IPS DF 6.9 (cell line): ENCODE measurements at regions not wholly inside any gene's neighbourhood (a gene's known extent, or its start where the extent isn't known, plus 50 kb on each side); places are given as distances from the start of the nearest gene placed in this dataset.

Experiments used
- DNase-seq: peaks from one replicate; pipeline ENCODE4 v3.0.0-alpha.2; 2013; ENCODE audit warnings: low read depth, low spot score
- H3K27ac ChIP-seq: one replicate; pipeline ENCODE4 v1.5.1; 2013; ENCODE audit warnings: low read length, control low read depth
- H3K27me3 ChIP-seq: 2 replicates; pipeline ENCODE4 v1.6.1; 2013; ENCODE audit warnings: mild to moderate bottlenecking, low read length; ENCODE audit not compliant: control insufficient read depth, insufficient read depth
- H3K36me3 ChIP-seq: 2 replicates; pipeline ENCODE4 v1.6.1; 2013; ENCODE audit warnings: low read length; ENCODE audit not compliant: control insufficient read depth, insufficient read depth
- H3K4me1 ChIP-seq: 2 replicates; pipeline ENCODE4 v1.6.1; 2013; ENCODE audit warnings: low read length; ENCODE audit not compliant: control insufficient read depth, insufficient read depth
- H3K4me3 ChIP-seq: 2 replicates; pipeline ENCODE4 v1.5.1; 2013; ENCODE audit warnings: mild to moderate bottlenecking, low read length
- H3K9me3 ChIP-seq: 2 replicates; pipeline ENCODE4 v1.6.1; 2013; ENCODE audit warnings: low read length, inconsistent platforms; ENCODE audit not compliant: control insufficient read depth, insufficient read depth
- WGBS: extraction: QIAGEN DNeasy Blood & Tissue Kit; methylation state at CpG from one replicate; pipeline ENCODE4 v1.1.7; 2013; ENCODE audit warnings: mixed read lengths, missing lambda C conversion rate; ENCODE audit not compliant: insufficient read length, insufficient coverage; 5-methylcytosine and 5-hydroxymethylcytosine counted together

DNA sequence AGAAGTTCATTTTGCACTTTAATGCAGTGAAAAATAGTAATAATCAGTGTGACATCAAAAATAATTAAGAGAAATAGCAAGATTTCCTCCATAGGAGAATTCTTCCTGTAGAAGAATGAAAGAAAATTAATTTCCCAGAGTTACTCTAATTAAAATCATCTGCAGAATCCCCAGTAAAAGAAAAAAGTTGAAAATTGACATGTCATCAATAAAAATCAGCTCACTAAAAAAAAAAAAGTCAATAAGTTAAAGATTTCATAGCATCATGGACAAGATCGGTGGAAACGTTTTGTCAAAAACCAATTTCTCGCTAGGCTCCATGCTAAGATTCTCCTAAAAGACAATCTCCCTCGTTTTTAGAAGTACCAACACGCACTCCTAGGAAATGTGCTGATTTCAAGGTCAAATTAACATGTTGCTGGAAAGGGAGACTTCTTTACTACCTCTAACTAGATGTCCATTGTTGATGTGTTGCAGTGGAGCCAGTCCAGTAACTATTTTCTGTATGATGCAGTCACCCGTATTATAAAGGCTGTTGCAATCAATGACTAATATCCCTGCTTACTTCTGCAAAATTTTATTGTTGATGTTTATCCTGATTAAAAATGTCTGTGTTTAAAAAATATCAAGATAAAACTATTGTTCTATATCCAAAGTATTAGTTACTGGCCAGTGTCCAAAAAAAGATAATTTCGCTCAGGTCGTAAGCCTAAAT lies 591.9 kb upstream of the MGMT start:
- H3K27ac ChIP-seq = no peak overlapping the region
- no peaks in the 10 kb centered on the region for H3K9me3 ChIP-seq
- no CpG with 5 or more reads among the region's 8 CpGs for WGBS
- DNase-seq = no peak
- H3K4me3 ChIP-seq = no peak overlapping the region
- H3K36me3 ChIP-seq = no peaks in the 10 kb centered on the region
- no peaks in the 10 kb centered on the region for H3K27me3 ChIP-seq
- no peaks in the 10 kb centered on the region for H3K4me1 ChIP-seq

DNA sequence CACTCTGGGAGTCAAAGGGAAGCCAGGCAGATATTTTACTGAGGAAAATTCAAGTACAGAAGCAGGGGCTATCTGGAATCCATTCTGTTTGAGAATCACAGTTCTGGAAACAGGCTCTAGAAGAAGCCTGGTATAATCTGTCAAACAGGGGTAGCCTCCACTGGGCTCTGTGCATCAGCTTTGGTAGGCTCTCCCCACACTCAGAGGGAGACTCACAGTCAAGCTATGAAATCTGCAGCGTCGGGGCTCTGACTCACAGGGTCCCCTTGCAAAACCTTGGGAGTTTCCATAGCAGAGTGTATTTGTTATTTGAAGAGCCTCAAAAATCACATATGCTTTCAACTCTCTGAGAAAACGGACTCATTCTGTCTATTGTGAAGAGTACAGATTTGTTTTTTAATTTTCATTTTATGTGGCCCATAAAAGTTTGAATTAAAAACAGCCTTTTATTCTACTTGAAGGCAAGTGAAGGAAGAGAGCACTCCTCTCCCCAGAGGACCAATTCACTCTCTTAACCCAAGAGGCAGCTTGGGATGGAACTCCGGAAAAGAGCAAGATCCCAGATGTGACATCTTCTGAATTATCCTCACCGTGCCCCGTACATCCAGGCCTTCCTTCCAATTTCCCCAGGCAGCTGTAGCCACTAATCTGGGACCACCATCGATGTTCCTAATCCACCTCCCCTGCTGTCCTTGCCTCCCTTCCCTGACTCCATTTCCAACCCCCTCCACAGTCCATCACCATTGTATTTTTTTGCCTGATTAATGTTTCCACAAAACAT lies 590.9 kb upstream of the MGMT start:
- Histone ChIP-seq H3K27me3 (no peaks in the 10 kb centered on the region), H3K27ac (no peak overlapping the region), H3K36me3 (no peaks in the 10 kb centered on the region), H3K4me3 (no peak overlapping the region), H3K4me1 (no peaks in the 10 kb centered on the region), H3K9me3 (no peaks in the 10 kb centered on the region)
- no peak for DNase-seq
- WGBS = no CpG with 5 or more reads among the region's 7 CpGs

DNA sequence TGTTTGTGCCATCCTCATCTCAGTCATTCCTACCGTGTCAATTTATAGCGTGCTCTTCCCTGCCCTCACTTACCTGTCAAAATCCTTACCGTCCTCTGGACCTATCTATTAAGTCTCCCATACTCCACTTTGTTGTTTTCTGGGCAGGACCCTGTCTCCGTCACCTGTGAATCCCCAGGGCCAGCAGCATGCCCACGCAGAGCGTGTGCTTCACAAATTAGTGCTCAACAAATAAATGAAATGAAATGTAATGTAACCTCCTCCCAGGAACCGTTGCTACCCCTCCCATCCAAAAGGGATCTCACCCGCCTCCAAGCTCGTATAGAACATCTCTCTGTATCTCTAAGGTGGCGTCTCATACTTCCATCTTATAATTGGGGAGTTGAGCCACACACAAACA lies 589.9 kb upstream of the MGMT start:
- no peak overlapping the region for H3K27ac ChIP-seq
- no CpG with 5 or more reads among the region's 10 CpGs for WGBS
- no peaks in the 10 kb centered on the region for H3K4me1 ChIP-seq
- no peaks in the 10 kb centered on the region for H3K27me3 ChIP-seq
- no peak overlapping the region for H3K4me3 ChIP-seq
- H3K36me3 ChIP-seq = no peaks in the 10 kb centered on the region
- DNase-seq = no peak
- H3K9me3 ChIP-seq = no peaks in the 10 kb centered on the region

DNA sequence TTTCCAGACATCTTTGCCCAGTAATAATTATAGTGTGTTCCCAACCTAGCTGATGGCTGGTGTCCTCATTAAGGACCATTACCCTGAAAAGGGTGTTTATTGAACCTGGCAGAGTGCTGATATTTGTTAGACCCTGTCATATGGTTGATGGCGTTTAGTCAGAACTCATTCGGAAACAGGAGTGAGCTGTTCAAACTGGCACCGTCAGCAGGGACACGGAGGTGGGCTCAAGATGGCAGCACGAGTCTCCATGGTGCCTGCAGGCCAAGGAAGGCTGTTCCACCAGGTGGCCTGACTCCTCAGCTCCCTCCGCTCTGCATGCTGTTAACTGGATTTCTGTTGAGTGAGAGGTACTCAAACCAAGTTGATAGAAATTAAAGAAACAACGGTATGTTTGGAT lies 589.1 kb upstream of the MGMT start:
- Histone ChIP-seq H3K27ac (no peak overlapping the region), H3K9me3 (no peaks in the 10 kb centered on the region), H3K36me3 (no peaks in the 10 kb centered on the region), H3K27me3 (no peaks in the 10 kb centered on the region), H3K4me1 (no peaks in the 10 kb centered on the region), H3K4me3 (no peak overlapping the region)
- no CpG with 5 or more reads among the region's 7 CpGs for WGBS
- DNase-seq = no peak

DNA sequence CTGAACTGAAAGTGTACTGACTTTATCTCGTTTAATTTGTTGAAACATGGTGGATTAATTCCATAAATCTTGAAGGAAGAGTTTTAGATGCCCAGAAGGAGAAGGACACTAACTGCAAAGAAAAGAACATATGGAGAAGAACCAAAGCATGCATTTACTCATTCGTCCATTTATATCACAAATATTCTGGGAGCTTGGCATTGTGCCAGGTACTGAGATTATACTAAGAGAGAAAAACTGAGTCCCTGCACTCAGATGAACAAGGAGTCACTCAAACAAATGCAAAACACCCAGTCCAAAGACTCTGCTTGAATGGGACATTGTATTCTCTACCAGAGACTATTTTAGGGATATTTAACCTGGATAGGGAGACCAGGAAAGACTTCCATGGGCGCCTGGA lies 588.0 kb upstream of the MGMT start:
- WGBS = no CpG with 5 or more reads among the region's 3 CpGs
- no peak overlapping the region for H3K4me3 ChIP-seq
- H3K9me3 ChIP-seq = no peaks in the 10 kb centered on the region
- no peak overlapping the region for H3K27ac ChIP-seq
- H3K27me3 ChIP-seq = no peaks in the 10 kb centered on the region
- no peaks in the 10 kb centered on the region for H3K36me3 ChIP-seq
- no peak for DNase-seq
- no peaks in the 10 kb centered on the region for H3K4me1 ChIP-seq

DNA sequence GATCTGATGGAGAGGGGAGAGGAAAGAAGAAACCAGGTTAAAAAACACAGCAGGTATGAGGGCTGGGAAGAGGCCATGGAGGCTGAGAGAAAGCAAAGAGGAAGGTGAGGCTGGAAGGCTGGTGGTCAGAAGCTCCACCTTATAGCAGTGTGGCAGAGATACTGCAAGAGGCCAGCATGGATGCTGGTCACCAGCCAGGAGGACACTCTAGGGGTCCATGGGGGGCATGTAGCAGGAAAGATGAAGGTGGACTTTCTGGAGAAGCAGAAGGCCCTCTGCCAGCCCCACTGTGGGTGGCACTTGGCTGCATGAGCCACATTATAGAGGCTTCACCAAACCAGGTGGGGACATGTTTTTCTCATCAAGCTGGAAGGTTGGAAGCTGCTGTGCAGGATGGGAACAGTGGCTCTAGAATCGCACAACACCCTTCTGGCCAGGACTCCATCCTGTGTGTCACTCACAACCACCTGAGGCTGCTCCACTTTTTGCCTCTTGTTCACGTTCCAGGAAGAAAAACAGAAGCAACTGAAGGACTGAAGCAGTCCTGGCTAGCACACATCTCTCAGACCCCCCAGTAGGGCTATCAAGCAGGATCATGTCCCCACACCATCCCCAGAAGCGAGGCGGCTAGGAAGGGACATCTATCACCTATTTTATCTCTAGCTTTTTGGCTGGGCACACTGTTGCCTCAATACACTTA lies 587.5 kb upstream of the MGMT start:
- Histone ChIP-seq H3K4me1 (no peaks in the 10 kb centered on the region), H3K4me3 (no peak overlapping the region), H3K36me3 (no peaks in the 10 kb centered on the region), H3K27me3 (no peaks in the 10 kb centered on the region), H3K9me3 (no peaks in the 10 kb centered on the region), H3K27ac (no peak overlapping the region)
- no peak for DNase-seq
- WGBS = no CpG with 5 or more reads among the region's 4 CpGs

DNA sequence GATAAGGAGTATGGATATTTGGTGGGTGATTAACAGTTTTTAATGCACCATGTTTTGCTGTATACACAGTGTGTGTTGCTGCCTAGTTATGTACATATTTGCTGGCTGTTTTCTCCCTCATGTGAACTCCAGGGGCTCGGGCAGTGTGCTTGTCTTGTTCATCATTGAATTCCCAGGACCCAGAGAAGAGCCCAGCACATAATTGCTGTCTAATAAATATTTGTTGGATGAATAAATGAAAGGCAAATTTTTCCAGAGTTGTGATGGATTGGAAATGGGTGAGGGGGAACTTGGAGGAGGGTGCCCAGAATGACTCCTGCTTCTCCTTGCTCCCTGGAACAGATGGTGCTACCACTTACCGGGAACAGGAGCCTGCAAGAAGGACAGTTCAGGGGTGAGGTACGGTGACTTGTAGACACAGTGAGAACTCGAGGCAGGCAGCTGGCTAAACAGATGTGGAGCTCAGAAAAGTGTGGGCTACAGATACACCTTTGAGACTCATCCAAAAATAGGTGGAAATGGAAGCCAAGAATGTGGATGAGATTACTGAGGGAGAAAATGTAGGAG lies 586.8 kb upstream of the MGMT start:
- no peak overlapping the region for H3K4me3 ChIP-seq
- H3K9me3 ChIP-seq = no peaks in the 10 kb centered on the region
- no peaks in the 10 kb centered on the region for H3K4me1 ChIP-seq
- no peaks in the 10 kb centered on the region for H3K36me3 ChIP-seq
- DNase-seq = no peak
- no CpG with 5 or more reads among the region's 4 CpGs for WGBS
- H3K27ac ChIP-seq = no peak overlapping the region
- no peaks in the 10 kb centered on the region for H3K27me3 ChIP-seq

DNA sequence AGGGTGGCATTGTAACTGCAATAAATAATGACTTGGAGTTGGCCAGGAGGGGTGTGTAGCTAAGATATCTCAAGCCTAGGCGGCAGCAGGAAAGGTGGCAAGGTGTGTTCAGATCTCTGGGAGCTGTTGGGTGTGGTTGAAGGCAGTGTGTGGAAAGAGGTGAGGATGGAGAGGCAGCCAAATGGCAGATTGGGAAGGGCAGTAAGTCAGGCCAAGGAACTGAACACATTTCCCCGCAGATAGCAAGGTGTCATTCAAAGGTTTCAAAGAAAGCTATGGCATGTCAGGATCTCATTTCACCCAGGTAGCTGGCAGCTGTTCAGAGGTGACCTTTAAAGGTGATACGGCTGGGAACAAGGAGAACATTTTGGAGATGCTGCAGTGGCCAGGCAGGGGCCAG lies 586.0 kb upstream of the MGMT start:
- Histone ChIP-seq H3K27me3 (no peaks in the 10 kb centered on the region), H3K36me3 (no peaks in the 10 kb centered on the region), H3K4me3 (no peak overlapping the region), H3K9me3 (no peaks in the 10 kb centered on the region), H3K27ac (no peak overlapping the region), H3K4me1 (no peaks in the 10 kb centered on the region)
- DNase-seq = no peak
- WGBS = no CpG with 5 or more reads among the region's 3 CpGs

DNA sequence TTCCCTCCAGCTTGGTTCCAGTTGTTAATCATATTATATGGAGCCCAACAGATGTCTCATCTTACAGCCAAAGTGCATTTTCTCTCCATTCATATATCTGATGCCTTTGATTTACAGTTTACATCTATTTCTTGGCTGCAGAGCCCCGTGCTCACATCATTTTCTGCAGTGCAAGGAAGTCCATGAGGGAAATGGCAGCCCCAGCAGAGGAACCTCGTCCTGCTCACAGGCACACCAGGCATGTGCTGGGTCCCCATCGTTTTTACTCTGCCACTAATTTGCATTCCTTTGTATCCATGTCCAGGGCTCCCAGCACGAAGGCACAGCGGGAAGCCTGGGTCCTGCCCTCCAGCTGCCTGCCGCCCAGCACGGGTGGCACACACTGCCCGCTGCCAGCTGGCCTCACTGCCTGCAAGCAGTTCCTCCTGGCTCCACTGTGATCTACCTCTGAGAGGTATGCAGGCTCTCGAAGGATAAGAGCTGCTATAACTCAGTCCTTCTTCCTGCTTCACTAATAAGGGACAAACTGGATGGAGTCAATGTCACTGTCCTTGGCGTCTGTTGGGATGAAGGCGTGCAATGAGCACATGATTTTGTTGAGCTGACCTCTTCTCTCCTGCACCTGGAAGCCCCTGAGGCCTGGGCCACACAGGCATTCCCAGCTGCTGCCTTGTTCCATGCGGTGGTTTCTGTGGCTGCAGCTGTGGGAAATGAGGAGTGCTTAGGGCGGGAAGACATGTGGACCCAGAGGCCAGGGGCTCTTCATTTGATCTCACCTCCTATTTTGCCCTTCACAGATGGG lies 583.6 kb upstream of the MGMT start:
- no peaks in the 10 kb centered on the region for H3K36me3 ChIP-seq
- H3K27me3 ChIP-seq = no peaks in the 10 kb centered on the region
- no CpG with 5 or more reads among the region's 13 CpGs for WGBS
- no peaks in the 10 kb centered on the region for H3K9me3 ChIP-seq
- no peak overlapping the region for H3K4me3 ChIP-seq
- no peaks in the 10 kb centered on the region for H3K4me1 ChIP-seq
- no peak overlapping the region for H3K27ac ChIP-seq
- no peak for DNase-seq

DNA sequence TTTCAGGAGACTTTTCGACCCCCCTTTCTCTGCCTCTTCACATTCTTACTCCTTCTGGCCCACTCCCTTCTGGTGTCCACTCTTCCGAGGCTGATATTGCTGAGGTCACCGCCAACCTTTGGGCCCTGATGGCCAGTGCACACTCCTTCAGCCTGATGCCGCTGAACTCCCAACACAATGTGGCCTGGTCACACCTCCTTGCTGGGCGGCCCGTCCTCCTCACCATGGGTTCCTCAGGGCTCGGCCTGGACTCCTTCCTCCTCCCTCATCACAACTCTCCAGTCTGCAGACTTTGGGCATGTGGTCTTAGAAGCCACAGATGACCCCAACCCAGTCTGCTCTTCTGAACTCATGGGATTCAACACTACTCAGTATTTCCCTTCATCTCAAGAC lies 583.0 kb upstream of the MGMT start:
- H3K36me3 ChIP-seq = no peaks in the 10 kb centered on the region
- no peaks in the 10 kb centered on the region for H3K27me3 ChIP-seq
- H3K4me3 ChIP-seq = no peak overlapping the region
- no peaks in the 10 kb centered on the region for H3K9me3 ChIP-seq
- no peaks in the 10 kb centered on the region for H3K4me1 ChIP-seq
- H3K27ac ChIP-seq = no peak overlapping the region
- no peak for DNase-seq
- no CpG with 5 or more reads among the region's 7 CpGs for WGBS
